ENCODE measurements at regions not wholly inside any gene's neighbourhood (a gene's known extent, or its start where the extent isn't known, plus 50 kb on each side); places are given as distances from the start of the nearest gene placed in this dataset.
"Not testable (repeated sequence)": the region's sequence is repeated elsewhere in the genome, so short reads cannot be mapped to it uniquely, and the experiment has no call there.

DNA sequence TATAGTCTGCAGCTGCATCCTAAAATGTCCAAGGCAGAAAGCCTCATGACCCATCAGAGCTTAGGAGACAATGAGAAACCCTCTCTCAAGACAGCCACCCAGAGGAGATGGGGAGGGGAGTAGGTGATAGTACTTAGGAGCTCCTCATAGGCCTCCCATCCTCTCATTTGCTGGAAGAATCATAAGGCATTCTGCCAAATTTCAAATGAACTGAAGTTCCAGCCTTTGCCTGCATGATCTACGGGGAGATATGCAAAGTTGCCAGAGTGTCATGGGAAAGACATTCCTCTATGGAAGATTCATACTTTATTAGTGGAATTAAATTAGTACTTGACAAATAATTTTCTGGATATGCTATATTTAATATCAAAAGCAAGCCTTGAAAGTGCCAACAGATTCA is 194.1 kb upstream of the GJE1 start:
- H3K27ac ChIP-seq (ENCODE audit: low read length), result no peak overlapping the region
- no peaks in the 10 kb centered on the region for H3K27me3 Mint-ChIP-seq
- ChIA-PET CTCF (interaction anchor here in 1 of 2 donors (0.7 kb wide), 1 partner anchor 731 kb away, joined by 3 read pairs; no protein-coding TSS in a partner anchor), POLR2A (interaction anchor here in 1 of 2 donors (0.5 to 0.7 kb wide), 2 partner anchors 11 to 152 kb away, joined by 3 to 6 read pairs; no protein-coding TSS in a partner anchor)
- no peaks in the 10 kb centered on the region for H3K4me1 ChIP-seq (ENCODE audit: control insufficient read depth in 1 of 2, extremely low read depth in 1 of 2, insufficient read depth in 2 of 2, low read length in 2 of 2)
- no peak overlapping the region for H3K27ac Mint-ChIP-seq
- H3K27me3 ChIP-seq (replicated peaks in 1 of 2; ENCODE audit: control insufficient read depth in 2 of 2, extremely low read depth in 1 of 2, insufficient read depth in 2 of 2, low read length in 1 of 2), result peaks cover 0 to 2% of the 10 kb centered on the region in 2 experiments
- H3K9me3 Mint-ChIP-seq, result peaks cover 8 to 15% (median 11%) of the 10 kb centered on the region in 3 donors
- H3K36me3 ChIP-seq (ENCODE audit: control insufficient read depth in 2 of 2, extremely low read depth in 1 of 2, insufficient read depth in 1 of 2, low read length in 1 of 2), result no peaks in the 10 kb centered on the region
- H3K36me3 Mint-ChIP-seq, result no peaks in the 10 kb centered on the region
- no peak overlapping the region for H3K4me3 Mint-ChIP-seq
- WGBS (ENCODE audit: insufficient coverage), result no CpG with 5 or more reads among the region's 1 CpG
- no peaks in the 10 kb centered on the region for H3K9me3 ChIP-seq
- no peak for ATAC-seq (replicated peaks in 1 of 4)
- DNase-seq, result no peak
- H3K4me3 ChIP-seq (ENCODE audit: control insufficient read depth in 1 of 2, extremely low read depth in 1 of 2, low read length in 1 of 2), result no peak overlapping the region
- H3K4me1 Mint-ChIP-seq, result no peaks in the 10 kb centered on the region

DNA sequence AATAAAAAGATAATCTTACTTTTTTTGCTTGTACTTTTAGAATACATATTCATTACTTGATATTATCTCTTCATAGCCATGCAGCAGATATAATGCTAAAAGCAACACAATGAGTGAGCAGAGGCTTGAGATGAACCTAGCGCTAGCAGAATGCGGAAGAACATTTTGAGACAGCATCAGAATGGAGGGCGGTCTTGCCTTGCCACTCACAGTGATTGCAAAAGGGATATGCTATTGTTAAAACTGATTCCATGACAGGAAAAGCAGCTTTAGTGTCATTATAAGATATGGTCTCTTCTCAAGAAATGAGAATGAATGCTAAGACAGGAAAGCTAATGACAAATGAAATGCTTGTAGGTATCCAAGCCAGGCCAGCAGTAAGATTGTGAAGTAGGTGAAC is 200.0 kb upstream of the GJE1 start:
- Histone ChIP-seq H3K27me3 (replicated peaks in 1 of 2; ENCODE audit: control insufficient read depth in 2 of 2, extremely low read depth in 1 of 2, insufficient read depth in 2 of 2, low read length in 1 of 2) (no peaks in the 10 kb centered on the region), H3K27ac (ENCODE audit: low read length) (no peak overlapping the region), H3K4me1 (ENCODE audit: control insufficient read depth in 1 of 2, extremely low read depth in 1 of 2, insufficient read depth in 2 of 2, low read length in 2 of 2) (no peaks in the 10 kb centered on the region), H3K36me3 (ENCODE audit: control insufficient read depth in 2 of 2, extremely low read depth in 1 of 2, insufficient read depth in 1 of 2, low read length in 1 of 2) (no peaks in the 10 kb centered on the region), H3K4me3 (ENCODE audit: control insufficient read depth in 1 of 2, extremely low read depth in 1 of 2, low read length in 1 of 2) (no peak overlapping the region), H3K9me3 (no peaks in the 10 kb centered on the region)
- Mint-ChIP-seq H3K27ac (no peak overlapping the region), H3K36me3 (no peaks in the 10 kb centered on the region), H3K4me3 (no peak overlapping the region), H3K4me1 (no peaks in the 10 kb centered on the region), H3K9me3 (no peaks in the 10 kb centered on the region), H3K27me3 (no peaks in the 10 kb centered on the region)
- CTCF ChIA-PET, result no interaction called here
- DNase-seq (no peak), ATAC-seq (replicated peaks in 1 of 4) (no peak)
- POLR2A ChIA-PET, result no interaction called here
- 100% methylated on average over 1 of the region's 3 CpGs for WGBS (ENCODE audit: insufficient coverage)

DNA sequence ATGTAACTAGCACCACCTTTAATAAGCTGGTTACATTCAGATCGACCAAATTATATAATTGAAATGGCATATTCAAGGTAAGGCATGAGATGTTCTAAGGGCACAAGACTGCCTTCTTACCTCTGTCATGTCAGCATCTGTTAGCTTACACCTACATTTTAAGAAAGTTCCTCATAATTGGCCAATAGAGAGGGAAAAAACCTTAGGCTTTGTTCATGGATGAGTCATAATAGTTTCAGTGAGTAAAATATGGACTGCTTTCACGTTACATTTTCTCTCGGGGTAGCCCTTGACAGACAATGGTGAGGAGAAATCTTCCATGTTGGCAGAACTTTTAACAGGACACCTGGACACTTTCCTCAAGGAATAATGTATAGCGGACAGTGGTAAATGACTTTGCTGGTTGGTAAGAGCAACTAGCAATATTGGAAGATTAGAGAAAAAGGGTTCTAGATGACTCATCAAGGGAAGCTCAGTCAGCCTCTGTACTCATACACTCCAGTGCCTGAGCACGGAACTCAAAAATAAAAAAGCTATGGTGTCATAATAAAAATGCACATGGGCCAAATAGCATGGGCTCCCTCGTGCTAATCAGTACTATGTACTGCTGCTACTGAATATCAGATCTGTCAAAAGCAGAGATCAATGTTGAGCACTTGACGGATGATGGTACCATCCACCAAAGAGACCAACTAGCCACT is 206.4 kb upstream of the GJE1 start:
- POLR2A ChIA-PET; H3K4me1 Mint-ChIP-seq; H3K4me3 ChIP-seq (ENCODE audit: control insufficient read depth in 1 of 2, extremely low read depth in 1 of 2, low read length in 1 of 2); ATAC-seq (replicated peaks in 1 of 4); H3K4me3 Mint-ChIP-seq; H3K9me3 ChIP-seq; H3K36me3 Mint-ChIP-seq; CTCF ChIA-PET; H3K9me3 Mint-ChIP-seq; DNase-seq; H3K4me1 ChIP-seq (ENCODE audit: control insufficient read depth in 1 of 2, extremely low read depth in 1 of 2, insufficient read depth in 2 of 2, low read length in 2 of 2); H3K27me3 Mint-ChIP-seq; H3K36me3 ChIP-seq (ENCODE audit: control insufficient read depth in 2 of 2, extremely low read depth in 1 of 2, insufficient read depth in 1 of 2, low read length in 1 of 2); H3K27ac Mint-ChIP-seq; H3K27ac ChIP-seq (ENCODE audit: low read length); H3K27me3 ChIP-seq (replicated peaks in 1 of 2; ENCODE audit: control insufficient read depth in 2 of 2, extremely low read depth in 1 of 2, insufficient read depth in 2 of 2, low read length in 1 of 2): not testable (repeated sequence)
- WGBS (ENCODE audit: insufficient coverage), result no CpG with 5 or more reads among the region's 7 CpGs

DNA sequence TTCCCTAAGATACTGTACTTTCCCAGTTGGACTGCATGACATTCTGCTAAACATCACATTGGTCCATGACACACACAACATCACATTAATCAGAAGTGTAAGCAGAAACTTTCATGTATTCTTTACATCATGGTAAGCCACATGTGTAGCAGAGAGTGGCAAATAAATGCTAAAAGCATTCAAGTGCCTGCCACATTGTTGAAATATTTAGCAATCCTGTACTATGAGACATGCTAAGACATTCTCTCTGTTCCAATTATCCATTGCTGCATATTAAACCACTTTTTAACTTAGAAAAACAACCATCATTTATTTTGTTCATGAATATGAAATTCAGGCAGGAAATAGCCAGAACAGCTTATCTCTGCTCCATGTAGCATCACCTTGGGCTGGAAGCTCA is 207.7 kb upstream of the GJE1 start:
- Mint-ChIP-seq H3K4me3 (no peak overlapping the region), H3K27ac (no peak overlapping the region), H3K4me1 (no peaks in the 10 kb centered on the region), H3K27me3 (no peaks in the 10 kb centered on the region), H3K36me3 (no peaks in the 10 kb centered on the region), H3K9me3 (peaks cover 0 to 5% (median 4%) of the 10 kb centered on the region in 3 donors)
- H3K4me3 ChIP-seq (ENCODE audit: control insufficient read depth in 1 of 2, extremely low read depth in 1 of 2, low read length in 1 of 2), result no peak overlapping the region
- no peak for DNase-seq
- POLR2A ChIA-PET, result no interaction called here
- no peaks in the 10 kb centered on the region for H3K36me3 ChIP-seq (ENCODE audit: control insufficient read depth in 2 of 2, extremely low read depth in 1 of 2, insufficient read depth in 1 of 2, low read length in 1 of 2)
- CTCF ChIA-PET, result no interaction called here
- no peaks in the 10 kb centered on the region for H3K9me3 ChIP-seq
- no peaks in the 10 kb centered on the region for H3K4me1 ChIP-seq (ENCODE audit: control insufficient read depth in 1 of 2, extremely low read depth in 1 of 2, insufficient read depth in 2 of 2, low read length in 2 of 2)
- H3K27ac ChIP-seq (ENCODE audit: low read length), result no peak overlapping the region
- no peak for ATAC-seq (replicated peaks in 1 of 4)
- H3K27me3 ChIP-seq (replicated peaks in 1 of 2; ENCODE audit: control insufficient read depth in 2 of 2, extremely low read depth in 1 of 2, insufficient read depth in 2 of 2, low read length in 1 of 2), result no peaks in the 10 kb centered on the region

DNA sequence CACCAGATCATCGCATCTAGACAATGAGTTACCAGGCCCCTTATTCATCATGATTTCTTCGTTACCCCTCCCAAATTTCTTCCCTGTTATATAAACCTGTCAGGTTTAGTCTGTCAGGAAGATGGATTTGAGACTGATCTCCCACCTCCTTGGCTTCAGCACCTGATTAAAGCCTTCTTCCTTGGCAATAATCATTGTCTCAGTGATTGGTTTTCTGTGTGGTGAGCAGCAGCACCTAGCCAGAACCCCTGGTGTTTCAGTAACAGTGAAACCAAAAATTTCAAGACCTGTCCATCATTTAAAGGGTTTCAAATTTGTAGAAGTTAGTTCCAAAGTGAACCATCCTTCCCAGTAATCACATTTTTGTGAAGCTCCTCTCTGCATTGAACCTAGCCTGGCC is 209.8 kb upstream of the GJE1 start:
- Histone ChIP-seq H3K27me3 (replicated peaks in 1 of 2; ENCODE audit: control insufficient read depth in 2 of 2, extremely low read depth in 1 of 2, insufficient read depth in 2 of 2, low read length in 1 of 2) (no peaks in the 10 kb centered on the region), H3K36me3 (ENCODE audit: control insufficient read depth in 2 of 2, extremely low read depth in 1 of 2, insufficient read depth in 1 of 2, low read length in 1 of 2) (no peaks in the 10 kb centered on the region), H3K9me3 (no peaks in the 10 kb centered on the region), H3K4me3 (ENCODE audit: control insufficient read depth in 1 of 2, extremely low read depth in 1 of 2, low read length in 1 of 2) (no peak overlapping the region), H3K4me1 (ENCODE audit: control insufficient read depth in 1 of 2, extremely low read depth in 1 of 2, insufficient read depth in 2 of 2, low read length in 2 of 2) (no peaks in the 10 kb centered on the region), H3K27ac (ENCODE audit: low read length) (no peak overlapping the region)
- DNase-seq, result no peak
- H3K9me3 Mint-ChIP-seq, result peaks cover 0 to 5% (median 4%) of the 10 kb centered on the region in 3 donors
- no peak overlapping the region for H3K27ac Mint-ChIP-seq
- no peaks in the 10 kb centered on the region for H3K36me3 Mint-ChIP-seq
- no CpG with 5 or more reads among the region's 2 CpGs for WGBS (ENCODE audit: insufficient coverage)
- no peak for ATAC-seq (replicated peaks in 1 of 4)
- ChIA-PET CTCF (no interaction called here), POLR2A (no interaction called here)
- H3K4me1 Mint-ChIP-seq, result no peaks in the 10 kb centered on the region
- no peak overlapping the region for H3K4me3 Mint-ChIP-seq
- H3K27me3 Mint-ChIP-seq, result no peaks in the 10 kb centered on the region

DNA sequence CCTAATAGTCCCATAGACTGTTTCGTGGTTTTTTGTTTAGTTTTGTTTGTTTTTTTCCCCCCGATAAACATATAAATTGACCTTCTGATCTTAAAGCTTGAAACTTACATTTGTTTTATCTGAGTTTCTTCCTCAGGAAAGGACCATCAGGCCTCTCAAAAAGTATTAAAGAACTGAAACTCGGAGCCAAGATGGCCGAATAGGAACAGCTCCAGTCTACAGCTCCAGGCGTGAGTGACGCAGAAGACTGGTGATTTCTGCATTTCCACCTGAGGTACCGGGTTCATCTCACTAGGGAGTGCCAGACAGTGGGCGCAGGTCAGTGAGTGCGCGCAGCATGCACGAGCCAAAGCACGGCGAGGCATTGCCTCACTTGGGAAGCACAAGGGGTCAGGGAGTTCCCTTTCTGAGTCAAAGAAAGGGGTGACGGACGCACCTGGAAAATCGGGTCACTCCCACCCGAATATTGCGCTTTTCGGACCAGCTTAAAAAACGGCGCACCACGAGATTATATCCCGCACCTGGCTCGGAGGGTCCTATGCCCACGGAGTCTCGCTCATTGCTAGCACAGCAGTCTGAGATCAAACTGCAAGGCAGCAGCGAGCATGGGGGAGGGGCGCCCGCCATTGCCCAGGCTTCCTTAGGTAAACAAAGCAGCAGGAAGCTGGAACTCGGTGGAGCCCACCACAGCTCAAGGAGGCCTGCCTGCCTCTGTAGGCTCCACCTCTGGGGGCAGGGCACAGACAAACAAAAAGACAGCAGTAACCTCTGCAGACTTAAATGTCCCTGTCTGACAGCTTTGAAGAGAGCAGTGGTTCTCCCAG is 215.8 kb upstream of the GJE1 start:
- POLR2A ChIA-PET, result not testable (repeated sequence)

More for the DNA sequence above, 215.8 kb upstream of the GJE1 start:
- H3K36me3 Mint-ChIP-seq; H3K27ac Mint-ChIP-seq; H3K27me3 Mint-ChIP-seq; H3K27ac ChIP-seq (ENCODE audit: low read length); CTCF ChIA-PET; H3K36me3 ChIP-seq (ENCODE audit: control insufficient read depth in 2 of 2, extremely low read depth in 1 of 2, insufficient read depth in 1 of 2, low read length in 1 of 2); H3K9me3 Mint-ChIP-seq; H3K27me3 ChIP-seq (replicated peaks in 1 of 2; ENCODE audit: control insufficient read depth in 2 of 2, extremely low read depth in 1 of 2, insufficient read depth in 2 of 2, low read length in 1 of 2); H3K4me1 ChIP-seq (ENCODE audit: control insufficient read depth in 1 of 2, extremely low read depth in 1 of 2, insufficient read depth in 2 of 2, low read length in 2 of 2); ATAC-seq (replicated peaks in 1 of 4); H3K4me1 Mint-ChIP-seq; H3K4me3 ChIP-seq (ENCODE audit: control insufficient read depth in 1 of 2, extremely low read depth in 1 of 2, low read length in 1 of 2); H3K9me3 ChIP-seq; H3K4me3 Mint-ChIP-seq: not testable (repeated sequence)
- 96% methylated on average over 10 of the region's 30 CpGs for WGBS (ENCODE audit: insufficient coverage)
- DNase-seq, result peak in 1 of 35 experiments; percentile 0

Measured in T-cell (primary cell).